Keratinocyte (primary cell): ENCODE measurements at regions not wholly inside any gene's neighbourhood (a gene's known extent, or its start where the extent isn't known, plus 50 kb on each side); places are given as distances from the start of the nearest gene placed in this dataset.

Experiments
- DNase-seq: peaks from one replicate; pipeline ENCODE4 v3.0.0-alpha.2; 2011; ENCODE audit warnings: low read depth, missing footprints, low spot score
- FAIRE-seq: peaks from 2 replicates; lab custom pipeline; 2011; peaks lifted over from hg19 to GRCh38; lab: Jason Lieb, UNC
- H2AFZ ChIP-seq: 2 replicates; pipeline ENCODE4 v1.6.0; 2012; ENCODE audit warnings: low read length, control low read depth, inconsistent platforms; ENCODE audit not compliant: control insufficient read depth
- H3K27ac ChIP-seq: 2 replicates; pipeline ENCODE4 v1.5.1; 2011; ENCODE audit warnings: low read length; ENCODE audit not compliant: control insufficient read depth, insufficient read depth
- H3K27me3 ChIP-seq: 3 replicates; pipeline ENCODE4 v1.6.0; 2011; ENCODE audit warnings: low read length; ENCODE audit not compliant: control insufficient read depth, insufficient read depth; ENCODE audit errors: extremely low read depth
- H3K36me3 ChIP-seq, 2 experiments: 2 replicates in 1 of 2; 3 replicates in 1 of 2; pipeline ENCODE4 v1.5.1; 2011; ENCODE audit warnings: low read length in 2 of 2, mild to moderate bottlenecking in 1 of 2; ENCODE audit not compliant: control insufficient read depth in 2 of 2, insufficient read depth in 2 of 2; ENCODE audit errors: extremely low read depth in 1 of 2
- H3K4me1 ChIP-seq: 3 replicates; pipeline ENCODE4 v1.5.1; 2011; ENCODE audit warnings: low read length; ENCODE audit not compliant: control insufficient read depth, insufficient read depth; ENCODE audit errors: extremely low read depth
- H3K4me2 ChIP-seq: 3 replicates; pipeline ENCODE4 v1.6.0; 2011; ENCODE audit warnings: low read depth, low read length; ENCODE audit not compliant: control insufficient read depth, insufficient read depth; ENCODE audit errors: extremely low read depth
- H3K4me3 ChIP-seq, 3 experiments: fragments of 200-600 bp in 1 of 3; sonication (generic) in 1 of 3; 2 replicates in 2 of 3; 3 replicates in 1 of 3; pipeline ENCODE4 v1.5.1; 2011 to 2016; ENCODE audit warnings: low read length in 3 of 3, mild to moderate bottlenecking in 3 of 3, control low read depth in 2 of 3, inconsistent platforms in 1 of 3, low read depth in 1 of 3, mixed read lengths in 1 of 3, mixed run types in 1 of 3, moderate library complexity in 1 of 3; ENCODE audit not compliant: control insufficient read depth in 2 of 3, insufficient read depth in 2 of 3; ENCODE audit errors: extremely low read depth in 1 of 3
- H3K79me2 ChIP-seq: 2 replicates; pipeline ENCODE4 v1.6.0; 2012; ENCODE audit warnings: low read length; ENCODE audit not compliant: control insufficient read depth, insufficient read depth
- H3K9ac ChIP-seq: 3 replicates; pipeline ENCODE4 v1.6.0; 2011; ENCODE audit warnings: low read length; ENCODE audit not compliant: control insufficient read depth, insufficient read depth; ENCODE audit errors: extremely low read depth
- H3K9me1 ChIP-seq: 3 replicates; pipeline ENCODE4 v1.6.0; 2011; ENCODE audit warnings: low read length; ENCODE audit not compliant: control insufficient read depth, insufficient read depth; ENCODE audit errors: extremely low read depth
- H3K9me3 ChIP-seq: 2 replicates; pipeline ENCODE4 v1.5.1; 2012; ENCODE audit warnings: low read depth, low read length; ENCODE audit not compliant: control insufficient read depth
- H4K20me1 ChIP-seq: 3 replicates; pipeline ENCODE4 v1.6.0; 2011; ENCODE audit warnings: low read length; ENCODE audit not compliant: control insufficient read depth, insufficient read depth; ENCODE audit errors: extremely low read depth
- EZH2 ChIP-seq: IDR thresholded peaks from one replicate; pipeline ENCODE4 v1.6.1; 2012; ENCODE audit warnings: inconsistent platforms, mild to moderate bottlenecking, low read length, moderate library complexity
- dilution Hi-C: fragments of 300-500 bp; cut with MboI; formaldehyde crosslinking; loops from one replicate; pipeline ENCODE4 v1.7.0; 2020; ENCODE audit warnings: low sequenced_read_pairs; ENCODE audit not compliant: extremely low pct_ligation_motif_present
- TF ChIP-seq, protein P1 (sequence below), 3 experiments: IDR thresholded peaks in 1 of 3; conservative IDR thresholded peaks in 1 of 3; optimal IDR thresholded peaks in 1 of 3; 2 replicates in 2 of 3; 3 replicates in 1 of 3; pipeline versions ENCODE3 to v1.5.1; 2011; ENCODE audit warnings: low read length in 3 of 3, mild to moderate bottlenecking in 3 of 3, moderate library complexity in 2 of 3, control low read depth in 1 of 3, inconsistent platforms in 1 of 3; ENCODE audit not compliant: insufficient read depth in 2 of 3; ENCODE audit errors: extremely low read depth in 1 of 3

DNA sequence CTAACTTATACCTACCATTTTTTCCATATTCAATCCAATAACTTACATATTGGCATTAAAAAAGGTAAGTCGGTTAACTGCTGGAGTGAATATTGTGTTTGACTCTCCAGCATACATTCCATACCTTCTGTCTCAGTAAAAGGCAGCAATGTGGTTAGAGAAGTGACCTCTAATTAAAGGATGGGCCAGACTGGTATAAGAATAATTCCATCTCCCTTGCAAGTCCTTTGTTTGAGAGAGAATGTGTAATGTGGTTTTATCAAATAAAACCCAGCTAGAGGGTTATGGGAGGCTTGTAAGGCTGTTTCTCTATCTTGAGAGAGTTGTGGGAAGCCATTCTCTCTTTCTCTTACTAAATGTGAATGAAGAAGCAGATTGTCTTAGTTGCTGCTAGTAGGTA lies 289.3 kb upstream of the TCF4 start:
- Histone ChIP-seq H3K4me3 (no peak overlapping the region), H2AFZ (no peak overlapping the region), H3K27me3 (no peaks in the 10 kb centered on the region), H3K36me3 (no peaks in the 10 kb centered on the region), H3K9ac (no peak overlapping the region), H3K9me1 (no peaks in the 10 kb centered on the region), H4K20me1 (no peaks in the 10 kb centered on the region), H3K4me2 (no peak overlapping the region), H3K27ac (no peak overlapping the region), H3K4me1 (no peaks in the 10 kb centered on the region), H3K9me3 (no peaks in the 10 kb centered on the region), H3K79me2 (no peaks in the 10 kb centered on the region)
- FAIRE-seq (no peak), DNase-seq (no peak)
- dilution Hi-C loops = no loop called here
- TF ChIP-seq EZH2 = no peak
- TF ChIP-seq, protein P1, sequence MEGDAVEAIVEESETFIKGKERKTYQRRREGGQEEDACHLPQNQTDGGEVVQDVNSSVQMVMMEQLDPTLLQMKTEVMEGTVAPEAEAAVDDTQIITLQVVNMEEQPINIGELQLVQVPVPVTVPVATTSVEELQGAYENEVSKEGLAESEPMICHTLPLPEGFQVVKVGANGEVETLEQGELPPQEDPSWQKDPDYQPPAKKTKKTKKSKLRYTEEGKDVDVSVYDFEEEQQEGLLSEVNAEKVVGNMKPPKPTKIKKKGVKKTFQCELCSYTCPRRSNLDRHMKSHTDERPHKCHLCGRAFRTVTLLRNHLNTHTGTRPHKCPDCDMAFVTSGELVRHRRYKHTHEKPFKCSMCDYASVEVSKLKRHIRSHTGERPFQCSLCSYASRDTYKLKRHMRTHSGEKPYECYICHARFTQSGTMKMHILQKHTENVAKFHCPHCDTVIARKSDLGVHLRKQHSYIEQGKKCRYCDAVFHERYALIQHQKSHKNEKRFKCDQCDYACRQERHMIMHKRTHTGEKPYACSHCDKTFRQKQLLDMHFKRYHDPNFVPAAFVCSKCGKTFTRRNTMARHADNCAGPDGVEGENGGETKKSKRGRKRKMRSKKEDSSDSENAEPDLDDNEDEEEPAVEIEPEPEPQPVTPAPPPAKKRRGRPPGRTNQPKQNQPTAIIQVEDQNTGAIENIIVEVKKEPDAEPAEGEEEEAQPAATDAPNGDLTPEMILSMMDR (optimal IDR thresholded peaks at IDR 0.05 in 1 of 3, IDR thresholded peaks at IDR 0.05 in 1 of 3, conservative IDR thresholded peaks at IDR 0.05 in 1 of 3; ENCODE audit: extremely low read depth in 1 of 3, insufficient read depth in 2 of 3, low read length in 3 of 3) = no peak

- no peak overlapping the region for H3K4me2 ChIP-seq
- no peaks in the 10 kb centered on the region for H3K4me1 ChIP-seq
- H4K20me1 ChIP-seq = no peaks in the 10 kb centered on the region
- no peak for FAIRE-seq
- no peak overlapping the region for H3K4me3 ChIP-seq
- H3K27ac ChIP-seq = no peak overlapping the region
- no peak for DNase-seq
- dilution Hi-C loops = no loop called here
- no peak overlapping the region for H2AFZ ChIP-seq
- TF ChIP-seq EZH2 = no peak
- TF ChIP-seq, protein P1 (optimal IDR thresholded peaks at IDR 0.05 in 1 of 3, IDR thresholded peaks at IDR 0.05 in 1 of 3, conservative IDR thresholded peaks at IDR 0.05 in 1 of 3; ENCODE audit: extremely low read depth in 1 of 3, insufficient read depth in 2 of 3, low read length in 3 of 3) = no peak
- H3K36me3 ChIP-seq = no peaks in the 10 kb centered on the region
- H3K27me3 ChIP-seq = no peaks in the 10 kb centered on the region
- H3K9ac ChIP-seq = no peak overlapping the region
- no peaks in the 10 kb centered on the region for H3K9me1 ChIP-seq
- H3K9me3 ChIP-seq = no peaks in the 10 kb centered on the region
- no peaks in the 10 kb centered on the region for H3K79me2 ChIP-seq
Measured at GRCh38 chr18:55876254-55876653, 288.3 kb upstream of the TCF4 start.
